Endothelial cell (in vitro differentiated cells): ENCODE measurements at regions not wholly inside any gene's neighbourhood (a gene's known extent, or its start where the extent isn't known, plus 50 kb on each side); places are given as distances from the start of the nearest gene placed in this dataset.
"Not testable (repeated sequence)": the region's sequence is repeated elsewhere in the genome, so short reads cannot be mapped to it uniquely, and the experiment has no call there.

Source experiments
- DNase-seq: peaks from one replicate; pipeline ENCODE4 v3.0.0; 2021; ENCODE audit warnings: low spot score
- H3K27ac Mint-ChIP-seq: one replicate; pipeline ENCODE4 v1.8.0; 2021; ENCODE audit warnings: mixed read lengths, inconsistent platforms; ENCODE audit not compliant: unreplicated experiment
- H3K27me3 Mint-ChIP-seq: one replicate; pipeline ENCODE4 v1.8.0; 2021; ENCODE audit warnings: mild to moderate bottlenecking, moderate library complexity, mixed read lengths, inconsistent platforms; ENCODE audit not compliant: unreplicated experiment
- H3K36me3 Mint-ChIP-seq: one replicate; pipeline ENCODE4 v1.8.0; 2021; ENCODE audit warnings: mild to moderate bottlenecking, low read depth, mixed read lengths, inconsistent platforms; ENCODE audit not compliant: unreplicated experiment
- H3K4me1 Mint-ChIP-seq: one replicate; pipeline ENCODE4 v1.8.0; 2021; ENCODE audit warnings: mild to moderate bottlenecking, mixed read lengths, inconsistent platforms; ENCODE audit not compliant: unreplicated experiment
- H3K4me3 Mint-ChIP-seq: one replicate; pipeline ENCODE4 v1.8.0; 2021; ENCODE audit warnings: mild to moderate bottlenecking, mixed read lengths, inconsistent platforms; ENCODE audit not compliant: unreplicated experiment
- H3K9me3 Mint-ChIP-seq: one replicate; pipeline ENCODE4 v1.8.0; 2021; ENCODE audit warnings: mixed read lengths, inconsistent platforms; ENCODE audit not compliant: unreplicated experiment
- TF ChIP-seq, protein P1 (sequence below): fragments of 200-600 bp; sonication (generic); IDR thresholded peaks from one replicate; pipeline ENCODE4 v1.5.0; 2021; ENCODE audit warnings: antibody characterized with exemption; ENCODE audit not compliant: unreplicated experiment

DNA sequence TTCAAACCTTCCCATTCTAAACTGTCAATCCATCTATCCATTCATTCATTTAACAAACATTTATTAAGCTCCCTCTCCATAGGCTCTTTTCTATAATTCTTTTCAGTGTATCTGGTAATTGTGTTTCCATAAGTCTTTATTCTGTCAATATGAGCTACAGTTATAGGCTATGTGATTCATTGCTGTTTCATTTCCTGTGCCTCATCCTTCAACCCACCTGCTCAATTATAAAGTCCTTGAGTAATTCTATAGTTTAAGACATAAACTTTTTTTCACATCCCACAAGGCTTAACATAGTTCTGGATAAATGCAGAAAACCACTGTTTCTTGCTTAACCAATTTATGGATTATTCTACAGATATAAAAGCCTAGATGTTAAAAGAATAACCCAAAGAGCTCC lies 84.2 kb upstream of the PIK3C3 start:
- Mint-ChIP-seq H3K4me1 (peaks cover 5% of the 10 kb centered on the region), H3K9me3 (no peaks in the 10 kb centered on the region), H3K27ac (no peak overlapping the region), H3K4me3 (no peak overlapping the region), H3K27me3 (no peaks in the 10 kb centered on the region), H3K36me3 (no peaks in the 10 kb centered on the region)
- no peak for DNase-seq
- TF ChIP-seq, protein P1, sequence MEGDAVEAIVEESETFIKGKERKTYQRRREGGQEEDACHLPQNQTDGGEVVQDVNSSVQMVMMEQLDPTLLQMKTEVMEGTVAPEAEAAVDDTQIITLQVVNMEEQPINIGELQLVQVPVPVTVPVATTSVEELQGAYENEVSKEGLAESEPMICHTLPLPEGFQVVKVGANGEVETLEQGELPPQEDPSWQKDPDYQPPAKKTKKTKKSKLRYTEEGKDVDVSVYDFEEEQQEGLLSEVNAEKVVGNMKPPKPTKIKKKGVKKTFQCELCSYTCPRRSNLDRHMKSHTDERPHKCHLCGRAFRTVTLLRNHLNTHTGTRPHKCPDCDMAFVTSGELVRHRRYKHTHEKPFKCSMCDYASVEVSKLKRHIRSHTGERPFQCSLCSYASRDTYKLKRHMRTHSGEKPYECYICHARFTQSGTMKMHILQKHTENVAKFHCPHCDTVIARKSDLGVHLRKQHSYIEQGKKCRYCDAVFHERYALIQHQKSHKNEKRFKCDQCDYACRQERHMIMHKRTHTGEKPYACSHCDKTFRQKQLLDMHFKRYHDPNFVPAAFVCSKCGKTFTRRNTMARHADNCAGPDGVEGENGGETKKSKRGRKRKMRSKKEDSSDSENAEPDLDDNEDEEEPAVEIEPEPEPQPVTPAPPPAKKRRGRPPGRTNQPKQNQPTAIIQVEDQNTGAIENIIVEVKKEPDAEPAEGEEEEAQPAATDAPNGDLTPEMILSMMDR: no peak

DNA sequence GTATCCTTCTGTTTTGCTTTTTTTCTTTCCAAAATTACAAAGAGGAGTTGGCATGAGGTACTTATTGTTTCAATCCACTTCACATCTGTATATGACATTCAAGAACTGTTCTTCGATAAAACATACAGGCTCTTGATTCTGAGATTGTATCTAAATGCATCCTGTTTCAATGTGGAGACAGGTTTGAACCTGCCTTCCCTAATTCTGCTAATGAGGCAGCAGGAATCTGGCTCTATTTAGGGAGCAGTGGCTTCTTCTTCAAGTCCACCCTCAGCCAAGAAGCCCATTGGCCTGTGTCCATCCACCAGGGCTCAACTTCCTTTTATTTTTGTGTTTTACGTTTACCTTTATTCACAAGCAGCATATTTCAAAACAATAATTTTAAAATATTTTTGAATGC lies 84.8 kb upstream of the PIK3C3 start:
- no peak for DNase-seq
- TF ChIP-seq, protein P1: no peak
- peaks cover 5% of the 10 kb centered on the region for H3K4me1 Mint-ChIP-seq
- H3K27me3 Mint-ChIP-seq: no peaks in the 10 kb centered on the region
- no peak overlapping the region for H3K27ac Mint-ChIP-seq
- no peak overlapping the region for H3K4me3 Mint-ChIP-seq
- H3K36me3 Mint-ChIP-seq: no peaks in the 10 kb centered on the region
- no peaks in the 10 kb centered on the region for H3K9me3 Mint-ChIP-seq

DNA sequence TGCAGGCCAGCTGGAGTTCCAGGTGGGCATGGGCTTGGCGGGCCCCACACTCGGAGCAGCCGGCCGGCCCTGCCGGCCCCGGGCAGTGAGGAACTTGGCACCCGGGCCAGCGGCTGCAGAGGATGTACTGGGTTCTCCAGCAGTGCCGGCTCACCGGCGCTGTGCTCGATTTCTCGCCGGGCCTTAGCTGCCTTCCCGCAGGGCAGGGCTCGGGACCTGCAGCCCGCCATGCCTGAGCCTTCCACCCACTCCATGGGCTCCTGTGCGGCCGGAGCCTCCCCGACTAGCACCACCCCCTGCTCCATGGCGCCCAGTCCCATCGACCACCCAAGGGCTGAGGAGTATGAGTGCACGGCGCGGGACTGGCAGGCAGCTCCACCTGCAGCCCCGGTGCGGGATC lies 89.2 kb upstream of the PIK3C3 start:
- not testable (repeated sequence) for H3K4me1 Mint-ChIP-seq, DNase-seq, H3K4me3 Mint-ChIP-seq, H3K27me3 Mint-ChIP-seq, H3K9me3 Mint-ChIP-seq, H3K27ac Mint-ChIP-seq, H3K36me3 Mint-ChIP-seq

DNA sequence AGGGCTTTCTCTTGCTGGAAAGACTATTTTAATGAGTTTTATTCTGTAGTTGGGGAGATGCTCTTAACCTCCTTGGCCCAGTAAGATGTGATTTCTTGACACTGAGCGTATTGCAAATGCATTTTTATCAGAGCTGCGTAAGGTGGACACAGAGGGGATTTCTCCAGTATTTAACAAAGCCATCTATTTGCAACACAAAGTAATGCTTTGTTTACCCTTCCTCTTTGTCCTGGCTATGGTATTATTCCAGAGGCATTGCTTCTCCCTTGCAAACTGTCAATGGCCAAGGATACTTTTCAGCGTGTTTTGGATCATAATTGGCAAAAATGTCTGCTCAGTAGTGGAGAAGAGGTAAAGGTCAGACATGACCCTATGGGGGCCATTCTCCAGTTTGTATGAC lies 90.8 kb upstream of the PIK3C3 start:
- DNase-seq: no peak
- TF ChIP-seq, protein P1: no peak
- no peaks in the 10 kb centered on the region for H3K9me3 Mint-ChIP-seq

DNA sequence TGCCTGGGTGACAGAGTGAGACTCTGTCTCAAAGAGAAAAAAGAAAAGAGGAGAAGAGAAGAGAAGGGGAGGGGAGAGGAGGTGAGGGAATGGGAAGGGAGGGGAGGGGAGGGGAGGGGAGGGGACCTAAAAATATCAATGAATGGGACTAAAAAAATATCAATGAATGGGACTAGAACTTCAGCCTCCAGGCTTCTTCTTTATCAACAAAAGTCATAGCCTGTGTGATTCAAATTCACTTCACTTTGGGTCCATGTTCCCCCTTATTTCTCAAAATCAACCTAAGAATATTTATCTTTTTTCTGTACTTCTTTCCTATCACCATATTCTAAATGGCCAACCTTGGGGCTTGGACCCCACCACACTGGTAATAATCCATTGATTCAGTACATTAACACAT lies 92.1 kb upstream of the PIK3C3 start:
- H3K9me3 Mint-ChIP-seq: no peaks in the 10 kb centered on the region
- H3K27ac Mint-ChIP-seq: no peak overlapping the region
- no peaks in the 10 kb centered on the region for H3K36me3 Mint-ChIP-seq
- no peaks in the 10 kb centered on the region for H3K27me3 Mint-ChIP-seq
- H3K4me1 Mint-ChIP-seq: peaks cover under 1% of the 10 kb centered on the region
- no peak overlapping the region for H3K4me3 Mint-ChIP-seq
- no peak for DNase-seq
- TF ChIP-seq, protein P1: no peak

More for the DNA sequence above, 90.8 kb upstream of the PIK3C3 start:
- Mint-ChIP-seq H3K4me1 (peaks cover 5% of the 10 kb centered on the region), H3K27ac (no peak overlapping the region), H3K36me3 (no peaks in the 10 kb centered on the region), H3K27me3 (no peaks in the 10 kb centered on the region), H3K4me3 (no peak overlapping the region)

DNA sequence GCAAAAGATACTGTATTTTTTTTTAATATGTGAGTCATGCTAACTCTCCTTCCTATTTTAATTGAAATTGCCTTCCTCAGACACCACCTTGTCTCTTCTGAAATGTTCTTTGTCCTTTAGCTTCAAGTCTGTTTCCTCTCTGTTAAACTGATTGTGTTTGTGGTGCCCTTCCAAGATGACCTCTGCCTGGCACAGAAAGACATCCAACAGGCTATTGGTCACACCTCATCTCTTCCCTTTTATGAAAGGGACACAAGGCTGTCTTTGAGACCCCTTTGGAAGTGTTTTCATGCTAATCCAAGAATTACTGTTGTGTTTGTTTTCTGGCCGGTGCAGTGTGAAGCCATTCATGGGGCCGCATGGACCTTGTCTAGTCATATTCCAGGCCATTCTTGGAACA lies 94.0 kb upstream of the PIK3C3 start:
- Mint-ChIP-seq H3K27ac (no peak overlapping the region), H3K4me3 (no peak overlapping the region), H3K4me1 (no peaks in the 10 kb centered on the region), H3K36me3 (no peaks in the 10 kb centered on the region), H3K9me3 (no peaks in the 10 kb centered on the region), H3K27me3 (no peaks in the 10 kb centered on the region)
- DNase-seq: no peak
- TF ChIP-seq, protein P1: no peak
